Parathyroid adenoma (tissue), 2 donors: ENCODE measurements at regions not wholly inside any gene's neighbourhood (a gene's known extent, or its start where the extent isn't known, plus 50 kb on each side); places are given as distances from the start of the nearest gene placed in this dataset.

Experiments
- H2AFZ ChIP-seq: fragments of 300-600 bp; sonication (generic); one replicate; pipeline ENCODE4 v1.7.0; 2017; ENCODE audit warnings: antibody characterized with exemption, mild to moderate bottlenecking
- H3K27ac ChIP-seq: fragments of 300-600 bp; sonication (generic); one replicate; pipeline ENCODE4 v1.7.0; 2017
- H3K27me3 ChIP-seq: fragments of 300-600 bp; sonication (generic); one replicate; pipeline ENCODE4 v1.7.0; 2017; ENCODE audit warnings: low read length; ENCODE audit not compliant: control insufficient read depth, insufficient read depth
- H3K36me3 ChIP-seq: fragments of 300-600 bp; sonication (generic); one replicate; pipeline ENCODE4 v1.7.0; 2017; ENCODE audit warnings: low read length; ENCODE audit not compliant: control insufficient read depth, insufficient read depth
- H3K4me1 ChIP-seq: fragments of 300-600 bp; sonication (generic); one replicate; pipeline ENCODE4 v1.7.0; 2017; ENCODE audit warnings: control low read depth
- H3K4me2 ChIP-seq: fragments of 300-600 bp; sonication (generic); one replicate; pipeline ENCODE4 v1.7.0; 2017; ENCODE audit warnings: low read length
- H3K4me3 ChIP-seq: fragments of 300-600 bp; sonication (generic); one replicate; pipeline ENCODE4 v1.7.0; 2017; ENCODE audit warnings: low read depth, low read length
- H3K79me2 ChIP-seq: fragments of 300-600 bp; sonication (generic); one replicate; pipeline ENCODE4 v1.7.0; 2017; ENCODE audit warnings: control low read depth
- H3K9ac ChIP-seq: fragments of 300-600 bp; sonication (generic); one replicate; pipeline ENCODE4 v1.7.0; 2017; ENCODE audit warnings: mild to moderate bottlenecking
- H3K9me3 ChIP-seq: fragments of 300-600 bp; sonication (generic); one replicate; pipeline ENCODE4 v1.7.0; 2017; ENCODE audit warnings: low read length; ENCODE audit not compliant: control insufficient read depth
- TF ChIP-seq, protein P1 (sequence below): fragments of 300-600 bp; sonication (generic); IDR thresholded peaks from one replicate; pipeline ENCODE4 v1.7.0; 2017; ENCODE audit warnings: antibody characterized with exemption, mild to moderate bottlenecking
- donor health status: primary hyperparathyroidism.

DNA sequence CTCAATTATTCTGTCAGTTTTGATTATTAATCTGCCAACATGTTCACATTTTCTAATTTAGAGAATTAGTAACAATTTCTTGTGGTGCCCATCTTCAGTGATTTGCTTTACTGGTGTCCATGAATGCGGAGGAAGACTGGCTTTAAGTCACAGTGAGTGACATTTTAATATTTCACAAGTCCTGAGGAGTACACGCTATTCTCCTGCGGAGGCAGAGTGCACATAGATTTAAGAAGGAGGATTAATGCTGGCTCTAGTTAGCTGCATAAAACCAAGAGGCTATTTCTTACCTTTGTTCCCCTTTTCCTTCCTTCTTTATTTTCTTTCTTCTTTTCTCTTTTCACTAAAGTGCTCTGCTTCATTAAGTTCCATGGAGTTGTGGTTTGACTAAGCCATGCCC, 495.2 kb upstream of the IGFBP7 start:
- Histone ChIP-seq H3K27ac (no peak overlapping the region), H2AFZ (no peak overlapping the region)
- TF ChIP-seq, protein P1, sequence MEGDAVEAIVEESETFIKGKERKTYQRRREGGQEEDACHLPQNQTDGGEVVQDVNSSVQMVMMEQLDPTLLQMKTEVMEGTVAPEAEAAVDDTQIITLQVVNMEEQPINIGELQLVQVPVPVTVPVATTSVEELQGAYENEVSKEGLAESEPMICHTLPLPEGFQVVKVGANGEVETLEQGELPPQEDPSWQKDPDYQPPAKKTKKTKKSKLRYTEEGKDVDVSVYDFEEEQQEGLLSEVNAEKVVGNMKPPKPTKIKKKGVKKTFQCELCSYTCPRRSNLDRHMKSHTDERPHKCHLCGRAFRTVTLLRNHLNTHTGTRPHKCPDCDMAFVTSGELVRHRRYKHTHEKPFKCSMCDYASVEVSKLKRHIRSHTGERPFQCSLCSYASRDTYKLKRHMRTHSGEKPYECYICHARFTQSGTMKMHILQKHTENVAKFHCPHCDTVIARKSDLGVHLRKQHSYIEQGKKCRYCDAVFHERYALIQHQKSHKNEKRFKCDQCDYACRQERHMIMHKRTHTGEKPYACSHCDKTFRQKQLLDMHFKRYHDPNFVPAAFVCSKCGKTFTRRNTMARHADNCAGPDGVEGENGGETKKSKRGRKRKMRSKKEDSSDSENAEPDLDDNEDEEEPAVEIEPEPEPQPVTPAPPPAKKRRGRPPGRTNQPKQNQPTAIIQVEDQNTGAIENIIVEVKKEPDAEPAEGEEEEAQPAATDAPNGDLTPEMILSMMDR: no peak

DNA sequence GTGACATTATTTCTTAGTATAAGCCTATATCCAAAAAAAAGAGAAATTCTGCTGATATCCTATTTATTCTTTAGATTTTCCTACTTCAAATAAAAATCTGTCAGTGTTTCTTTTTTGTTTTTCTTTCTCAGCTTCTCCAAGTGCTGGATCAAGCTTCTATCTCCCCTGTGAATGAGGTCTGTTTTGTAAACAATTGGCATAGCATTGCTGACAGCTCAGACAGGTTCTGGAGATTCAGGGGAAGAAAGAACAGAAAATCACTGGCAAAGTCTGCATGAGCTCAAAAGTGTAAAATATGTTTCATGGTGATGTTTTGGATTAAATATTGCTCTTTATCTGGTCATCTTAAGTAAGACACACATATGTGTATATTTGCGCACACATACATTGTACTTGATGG, 492.0 kb upstream of the IGFBP7 start:
- TF ChIP-seq, protein P1: no peak
- Histone ChIP-seq H3K27me3 (no peaks in the 10 kb centered on the region), H3K79me2 (no peaks in the 10 kb centered on the region), H3K9me3 (no peaks in the 10 kb centered on the region), H3K4me1 (no peaks in the 10 kb centered on the region), H2AFZ (no peak overlapping the region), H3K36me3 (no peaks in the 10 kb centered on the region), H3K4me2 (no peak overlapping the region), H3K4me3 (no peak overlapping the region), H3K9ac (no peak overlapping the region), H3K27ac (no peak overlapping the region)

More for the DNA sequence above, 495.2 kb upstream of the IGFBP7 start:
- H3K27me3 ChIP-seq: no peaks in the 10 kb centered on the region
- H3K4me1 ChIP-seq: no peaks in the 10 kb centered on the region
- no peak overlapping the region for H3K9ac ChIP-seq
- no peaks in the 10 kb centered on the region for H3K79me2 ChIP-seq
- H3K9me3 ChIP-seq: no peaks in the 10 kb centered on the region
- no peak overlapping the region for H3K4me2 ChIP-seq
- H3K4me3 ChIP-seq: no peak overlapping the region
- no peaks in the 10 kb centered on the region for H3K36me3 ChIP-seq

DNA sequence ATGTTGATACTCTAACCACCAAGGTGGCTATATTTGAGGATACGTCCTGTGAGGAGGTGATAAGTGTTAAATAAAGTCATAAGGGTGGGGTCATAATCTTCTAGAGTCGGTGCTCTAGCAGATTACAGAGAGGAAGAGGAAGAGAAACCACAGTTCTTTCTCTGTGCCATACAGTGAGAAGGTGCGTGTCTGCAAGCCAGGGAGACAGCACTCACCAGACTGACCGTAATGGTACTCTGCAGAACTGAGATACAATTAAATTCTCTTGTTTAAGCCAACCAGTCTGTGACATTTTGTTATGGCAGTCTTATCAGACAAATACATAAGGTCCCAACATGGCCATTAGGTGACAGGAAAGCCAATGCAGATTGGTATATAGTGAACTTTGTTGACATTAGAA, 480.9 kb upstream of the IGFBP7 start:
- Histone ChIP-seq H3K79me2 (no peaks in the 10 kb centered on the region), H3K27ac (no peak overlapping the region), H3K27me3 (no peaks in the 10 kb centered on the region), H3K4me1 (no peaks in the 10 kb centered on the region), H3K36me3 (no peaks in the 10 kb centered on the region), H2AFZ (no peak overlapping the region), H3K4me2 (no peak overlapping the region), H3K9me3 (no peaks in the 10 kb centered on the region), H3K9ac (no peak overlapping the region), H3K4me3 (no peak overlapping the region)
- TF ChIP-seq, protein P1: no peak

DNA sequence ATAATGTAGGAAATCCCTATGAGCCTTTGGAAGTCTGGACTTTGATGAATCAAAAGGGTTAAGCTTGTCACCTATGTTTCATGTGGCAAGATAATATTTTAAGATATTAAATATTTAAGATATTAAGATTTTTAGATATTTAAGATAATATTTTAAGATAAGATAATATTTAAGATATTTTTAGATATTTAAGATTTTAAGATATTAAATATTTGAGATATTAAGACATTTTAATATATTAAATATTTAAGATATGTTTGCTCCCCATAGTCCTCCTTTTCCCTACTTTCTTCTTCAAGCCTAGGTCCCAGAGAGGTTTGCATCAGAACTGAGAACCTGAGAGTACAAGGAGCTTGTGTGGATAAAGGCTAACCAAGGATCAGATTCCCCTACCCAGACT, 478.4 kb upstream of the IGFBP7 start:
- no peaks in the 10 kb centered on the region for H3K4me1 ChIP-seq
- H3K36me3 ChIP-seq: no peaks in the 10 kb centered on the region
- TF ChIP-seq, protein P1: no peak
- H3K27me3 ChIP-seq: no peaks in the 10 kb centered on the region
- H3K4me2 ChIP-seq: no peak overlapping the region
- H3K27ac ChIP-seq: no peak overlapping the region
- no peak overlapping the region for H3K9ac ChIP-seq
- H3K79me2 ChIP-seq: no peaks in the 10 kb centered on the region
- H3K4me3 ChIP-seq: no peak overlapping the region
- H2AFZ ChIP-seq: no peak overlapping the region
- no peaks in the 10 kb centered on the region for H3K9me3 ChIP-seq

DNA sequence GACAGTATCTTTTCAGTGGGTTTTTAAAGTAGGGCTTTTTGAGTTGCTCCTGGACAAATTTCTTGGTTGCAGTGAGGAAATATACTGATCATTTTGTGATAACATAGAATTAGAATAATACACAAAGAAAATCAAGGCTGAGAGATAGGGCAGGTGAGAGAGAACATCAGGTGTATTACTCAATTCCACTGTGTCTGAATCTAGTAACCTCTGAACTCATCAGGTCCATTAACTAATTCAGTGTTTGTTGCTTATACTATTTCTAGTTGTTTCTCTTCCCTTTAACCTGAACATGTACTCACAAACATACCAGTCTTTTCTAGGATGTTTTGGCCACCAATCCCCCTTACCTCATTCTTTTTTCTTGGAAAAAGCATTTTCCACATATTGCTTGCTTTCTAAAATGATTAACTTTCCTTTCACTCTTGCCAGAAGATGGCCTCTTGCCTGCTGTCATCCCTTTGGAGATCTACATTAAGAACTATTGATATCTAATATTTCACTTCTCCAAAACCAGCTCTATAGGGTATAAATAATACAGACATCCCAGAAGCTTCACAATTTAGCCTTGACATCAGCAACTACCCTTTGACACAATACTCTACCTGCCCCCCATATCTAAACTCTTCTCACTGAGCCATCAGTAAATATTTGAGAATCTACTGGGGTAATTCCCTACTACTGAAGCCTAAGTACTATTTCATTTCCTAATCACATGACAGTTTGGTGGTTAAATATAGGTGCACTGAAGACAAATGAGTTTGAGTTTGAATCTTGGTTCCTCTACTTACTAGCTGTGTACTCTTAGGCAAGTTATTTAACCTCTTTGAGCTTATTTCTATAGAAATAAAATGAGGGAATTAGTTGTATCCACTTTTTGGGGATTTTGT, 470.8 kb upstream of the IGFBP7 start:
- H3K27ac ChIP-seq: no peak overlapping the region
- TF ChIP-seq, protein P1: no peak
- no peak overlapping the region for H3K4me3 ChIP-seq
- H2AFZ ChIP-seq: no peak overlapping the region
- no peaks in the 10 kb centered on the region for H3K36me3 ChIP-seq
- H3K79me2 ChIP-seq: no peaks in the 10 kb centered on the region
- no peaks in the 10 kb centered on the region for H3K27me3 ChIP-seq
- no peak overlapping the region for H3K4me2 ChIP-seq
- H3K9ac ChIP-seq: no peak overlapping the region
- no peaks in the 10 kb centered on the region for H3K4me1 ChIP-seq
- no peaks in the 10 kb centered on the region for H3K9me3 ChIP-seq
